Left ventricle myocardium inferior (tissue), 1 donor: ENCODE measurements at regions not wholly inside any gene's neighbourhood (a gene's known extent, or its start where the extent isn't known, plus 50 kb on each side); places are given as distances from the start of the nearest gene placed in this dataset.

Experiments used
- DNase-seq: peaks from one replicate; pipeline ENCODE4 v3.0.0-alpha.2; 2020
- H3K27ac ChIP-seq: fragments of 200-600 bp; replicated peaks from 2 replicates; pipeline ENCODE4 v1.8.0; 2021
- H3K27me3 ChIP-seq: fragments of 200-600 bp; 2 replicates; pipeline ENCODE4 v1.8.0; 2021; ENCODE audit warnings: low read depth
- H3K36me3 ChIP-seq: fragments of 200-600 bp; 2 replicates; pipeline ENCODE4 v1.8.0; 2021
- H3K4me1 ChIP-seq: fragments of 200-600 bp; 2 replicates; pipeline ENCODE4 v1.8.0; 2021
- H3K4me3 ChIP-seq: fragments of 200-600 bp; 2 replicates; pipeline ENCODE4 v1.8.0; 2021; ENCODE audit warnings: mild to moderate bottlenecking, moderate library complexity
- H3K9me3 ChIP-seq: fragments of 200-600 bp; replicated peaks from 2 replicates; pipeline ENCODE4 v1.8.0; 2021
- intact Hi-C: fragments of 100-400 bp; cut with micrococcal nuclease; formaldehyde crosslinking; loops from one replicate; pipeline ENCODE4 v1.11.0; 2022
- TF ChIP-seq, protein P1 (sequence below): fragments of 200-600 bp; IDR thresholded peaks from 2 replicates; pipeline ENCODE4 v1.8.0; 2021; ENCODE audit warnings: antibody characterized with exemption, mild to moderate bottlenecking, borderline replicate concordance
- donor health status: DM: no; HTN: yes; CAD: no; lungs with severe emphysema.

DNA sequence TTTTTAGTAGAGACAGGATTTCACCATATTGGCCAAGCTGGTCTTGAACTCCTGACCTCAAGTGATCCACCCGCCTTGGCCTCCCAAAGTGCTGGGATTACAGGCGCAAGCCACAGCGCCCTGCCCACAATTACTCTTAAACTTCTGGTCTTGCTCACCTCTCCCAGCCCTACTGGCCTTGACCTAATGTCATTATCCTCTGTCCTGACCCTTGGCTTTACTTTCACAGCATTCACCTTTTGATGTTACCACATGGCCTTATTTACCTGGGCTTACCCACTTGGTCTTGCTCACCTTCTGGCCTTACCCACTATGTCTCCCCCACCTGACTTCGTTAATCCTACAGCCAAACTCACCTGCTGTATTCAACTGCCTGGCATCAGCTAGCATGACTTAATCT lies 105.9 kb downstream of the IL12A start:
- no peaks in the 10 kb centered on the region for H3K9me3 ChIP-seq
- no peaks in the 10 kb centered on the region for H3K4me1 ChIP-seq
- intact Hi-C loops, result no loop called here
- H3K27me3 ChIP-seq, result peaks cover 6% of the 10 kb centered on the region
- TF ChIP-seq, protein P1, sequence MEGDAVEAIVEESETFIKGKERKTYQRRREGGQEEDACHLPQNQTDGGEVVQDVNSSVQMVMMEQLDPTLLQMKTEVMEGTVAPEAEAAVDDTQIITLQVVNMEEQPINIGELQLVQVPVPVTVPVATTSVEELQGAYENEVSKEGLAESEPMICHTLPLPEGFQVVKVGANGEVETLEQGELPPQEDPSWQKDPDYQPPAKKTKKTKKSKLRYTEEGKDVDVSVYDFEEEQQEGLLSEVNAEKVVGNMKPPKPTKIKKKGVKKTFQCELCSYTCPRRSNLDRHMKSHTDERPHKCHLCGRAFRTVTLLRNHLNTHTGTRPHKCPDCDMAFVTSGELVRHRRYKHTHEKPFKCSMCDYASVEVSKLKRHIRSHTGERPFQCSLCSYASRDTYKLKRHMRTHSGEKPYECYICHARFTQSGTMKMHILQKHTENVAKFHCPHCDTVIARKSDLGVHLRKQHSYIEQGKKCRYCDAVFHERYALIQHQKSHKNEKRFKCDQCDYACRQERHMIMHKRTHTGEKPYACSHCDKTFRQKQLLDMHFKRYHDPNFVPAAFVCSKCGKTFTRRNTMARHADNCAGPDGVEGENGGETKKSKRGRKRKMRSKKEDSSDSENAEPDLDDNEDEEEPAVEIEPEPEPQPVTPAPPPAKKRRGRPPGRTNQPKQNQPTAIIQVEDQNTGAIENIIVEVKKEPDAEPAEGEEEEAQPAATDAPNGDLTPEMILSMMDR, result no peak
- DNase-seq, result no peak
- H3K4me3 ChIP-seq, result no peak overlapping the region
- H3K27ac ChIP-seq, result no peak overlapping the region
- H3K36me3 ChIP-seq, result no peaks in the 10 kb centered on the region

DNA sequence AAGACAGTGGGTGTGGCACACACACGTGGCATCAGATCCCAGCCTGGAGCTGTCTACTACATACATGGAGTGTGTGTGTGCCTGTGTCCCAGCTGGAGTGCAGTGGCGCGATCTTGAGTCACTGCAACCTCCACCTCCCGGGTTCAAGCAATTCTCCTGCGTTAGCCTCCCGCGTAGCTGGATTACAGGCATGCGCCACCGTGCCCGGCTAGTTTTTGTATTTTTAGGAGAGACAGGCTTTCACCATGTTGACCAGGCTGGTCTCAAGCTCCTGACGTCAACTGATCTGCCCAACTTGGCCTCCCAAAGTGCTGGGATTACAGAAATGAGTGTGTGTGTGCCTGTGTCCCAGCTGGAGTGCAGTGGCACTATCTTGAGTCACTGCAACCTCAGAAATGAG lies 108.8 kb downstream of the IL12A start:
- DNase-seq, result no peak
- Histone ChIP-seq H3K36me3 (no peaks in the 10 kb centered on the region), H3K4me3 (no peak overlapping the region), H3K27ac (no peak overlapping the region), H3K9me3 (no peaks in the 10 kb centered on the region), H3K27me3 (peaks cover 6% of the 10 kb centered on the region), H3K4me1 (no peaks in the 10 kb centered on the region)
- intact Hi-C loops, result no loop called here
- TF ChIP-seq, protein P1, result no peak

DNA sequence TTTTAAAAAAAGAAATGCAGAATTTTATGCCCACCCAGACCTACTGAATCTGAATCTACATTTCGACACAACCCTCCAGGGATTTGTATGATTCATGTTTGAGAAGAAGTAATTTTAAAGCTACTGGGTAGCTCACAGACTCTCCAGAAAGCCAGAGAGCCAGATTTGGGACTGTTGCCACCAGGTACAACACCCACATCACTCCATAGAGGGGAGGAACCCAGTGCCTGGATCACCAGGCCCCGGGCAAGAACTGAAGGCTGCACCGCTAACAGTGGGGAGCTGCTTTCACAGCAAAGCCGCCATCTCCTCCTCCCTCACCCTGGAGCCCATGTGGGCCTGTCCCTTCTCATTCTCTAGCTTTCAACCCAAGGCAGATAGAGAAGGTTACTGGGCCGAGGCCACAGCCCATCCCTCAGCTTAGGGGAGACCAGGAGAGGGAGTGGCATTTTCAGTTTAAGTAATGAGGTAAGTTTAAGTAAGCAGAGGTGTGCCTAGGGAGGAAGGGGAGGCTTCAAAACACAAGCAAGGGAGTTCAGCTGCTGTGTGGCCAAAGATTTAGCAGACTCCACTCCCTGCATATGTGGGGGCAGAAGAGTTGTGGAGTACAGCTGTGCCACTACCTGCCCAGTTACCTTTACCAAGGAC lies 109.8 kb downstream of the IL12A start:
- intact Hi-C loops, result no loop called here
- no peak for DNase-seq
- H3K4me3 ChIP-seq, result no peak overlapping the region
- TF ChIP-seq, protein P1, result no peak
- H3K4me1 ChIP-seq, result no peaks in the 10 kb centered on the region
- peaks cover 6% of the 10 kb centered on the region for H3K27me3 ChIP-seq
- H3K27ac ChIP-seq, result no peak overlapping the region
- H3K9me3 ChIP-seq, result no peaks in the 10 kb centered on the region
- H3K36me3 ChIP-seq, result no peaks in the 10 kb centered on the region

DNA sequence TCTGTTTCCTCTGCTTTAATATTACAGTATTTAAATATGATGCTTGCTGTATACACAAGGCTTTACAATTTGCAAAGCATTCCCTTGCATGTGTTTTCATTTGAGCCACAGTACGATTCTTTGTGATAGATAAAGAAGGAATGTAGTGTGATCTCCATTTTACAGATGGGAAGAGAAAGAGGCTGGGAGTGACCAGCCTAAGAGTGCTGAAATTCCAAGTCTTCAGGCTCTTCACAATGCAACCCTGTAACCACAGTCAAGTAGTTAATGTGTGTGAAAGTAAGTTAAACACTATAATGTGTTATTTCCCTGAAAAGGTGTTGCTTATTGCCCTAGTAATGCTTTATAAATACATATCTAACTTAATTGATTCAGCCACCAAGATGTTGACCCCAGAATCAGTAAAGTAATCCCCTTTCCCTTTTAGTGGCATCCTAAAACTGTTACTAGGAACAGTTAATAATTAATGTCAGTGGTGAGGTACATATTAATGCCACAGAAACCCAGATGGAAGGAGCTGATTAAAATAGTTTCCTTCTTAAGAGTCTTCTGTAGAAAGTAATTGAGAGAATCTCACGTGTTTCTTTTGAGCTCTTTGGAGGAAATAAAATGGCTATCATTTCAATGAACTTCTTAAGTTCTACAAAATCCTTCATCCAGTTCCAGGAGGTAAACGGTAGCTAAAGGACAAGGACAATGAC lies 110.4 kb downstream of the IL12A start:
- H3K36me3 ChIP-seq, result no peaks in the 10 kb centered on the region
- H3K4me1 ChIP-seq, result no peaks in the 10 kb centered on the region
- intact Hi-C loops, result no loop called here
- H3K4me3 ChIP-seq, result no peak overlapping the region
- H3K27me3 ChIP-seq, result peaks cover 6% of the 10 kb centered on the region
- H3K27ac ChIP-seq, result no peak overlapping the region
- TF ChIP-seq, protein P1, result no peak
- DNase-seq, result no peak
- no peaks in the 10 kb centered on the region for H3K9me3 ChIP-seq

DNA sequence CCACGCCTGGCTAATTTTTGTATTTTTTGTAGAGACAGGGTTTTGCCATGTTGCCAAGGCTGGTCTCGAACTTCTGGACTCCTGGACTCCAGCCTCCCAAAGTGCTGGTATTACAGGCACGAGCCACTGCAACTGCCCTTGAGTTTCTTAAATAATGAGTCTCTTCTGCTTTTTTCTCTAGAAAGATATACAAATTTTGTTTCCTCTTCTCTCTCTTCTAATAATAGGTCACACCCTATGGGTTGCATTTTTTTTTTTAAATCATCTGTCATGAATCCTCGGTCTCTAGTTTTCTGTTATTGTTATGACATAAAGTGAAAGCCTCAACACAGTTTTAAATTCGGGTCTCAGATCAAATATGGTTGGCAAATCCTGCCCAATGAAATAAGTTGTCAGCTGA lies 111.2 kb downstream of the IL12A start:
- Histone ChIP-seq H3K4me1 (no peaks in the 10 kb centered on the region), H3K27ac (no peak overlapping the region), H3K9me3 (no peaks in the 10 kb centered on the region), H3K36me3 (no peaks in the 10 kb centered on the region), H3K4me3 (no peak overlapping the region), H3K27me3 (peaks cover 6% of the 10 kb centered on the region)
- DNase-seq, result no peak
- TF ChIP-seq, protein P1, result no peak
- intact Hi-C loops, result no loop called here
